HEK293T (cell line): ENCODE measurements at regions not wholly inside any gene's neighbourhood (a gene's known extent, or its start where the extent isn't known, plus 50 kb on each side); places are given as distances from the start of the nearest gene placed in this dataset.

ENCODE experiments used
- ARNT ChIP-seq: fragments of 450-650 bp; IDR thresholded peaks from 2 replicates; pipeline ENCODE4 v1.6.1; 2017; ENCODE audit warnings: mild to moderate bottlenecking
- BHLHE40 ChIP-seq: fragments of 450-650 bp; IDR thresholded peaks from 2 replicates; pipeline ENCODE4 v1.6.1; 2016; ENCODE audit warnings: mild to moderate bottlenecking, moderate library complexity, borderline replicate concordance
- CTBP1 ChIP-seq: fragments of 450-650 bp; IDR thresholded peaks from 2 replicates; pipeline ENCODE4 v1.6.1; 2016; ENCODE audit warnings: borderline replicate concordance
- ELF4 ChIP-seq: fragments of 450-650 bp; IDR thresholded peaks from 2 replicates; pipeline ENCODE4 v1.6.1; 2017; ENCODE audit warnings: antibody characterized with exemption
- FOXA1 ChIP-seq: fragments of 450-650 bp; IDR thresholded peaks from 2 replicates; pipeline ENCODE4 v1.6.1; 2016; ENCODE audit warnings: mild to moderate bottlenecking
- FOXK2 ChIP-seq: fragments of 450-650 bp; IDR thresholded peaks from 2 replicates; pipeline ENCODE4 v1.6.1; 2016; ENCODE audit warnings: mild to moderate bottlenecking
- FOXM1 ChIP-seq: fragments of 450-650 bp; IDR thresholded peaks from 2 replicates; pipeline ENCODE4 v1.6.1; 2017; ENCODE audit warnings: mild to moderate bottlenecking, borderline replicate concordance
- HDGF ChIP-seq: fragments of 450-650 bp; IDR thresholded peaks from 2 replicates; pipeline ENCODE4 v1.6.1; 2017; ENCODE audit warnings: antibody characterized with exemption, borderline replicate concordance
- LEF1 ChIP-seq: fragments of 450-650 bp; IDR thresholded peaks from 2 replicates; pipeline ENCODE4 v1.6.1; 2017; ENCODE audit warnings: mild to moderate bottlenecking, borderline replicate concordance
- NFRKB ChIP-seq: fragments of 450-650 bp; IDR thresholded peaks from 2 replicates; pipeline ENCODE4 v1.6.1; 2016; ENCODE audit warnings: mild to moderate bottlenecking, moderate library complexity
- PKNOX1 ChIP-seq: fragments of 450-650 bp; IDR thresholded peaks from 2 replicates; pipeline ENCODE4 v1.6.1; 2016
- SP1 ChIP-seq: fragments of 450-650 bp; IDR thresholded peaks from 2 replicates; pipeline ENCODE4 v1.6.1; 2017
- SUZ12 ChIP-seq: fragments of 450-650 bp; IDR thresholded peaks from 2 replicates; pipeline ENCODE4 v1.6.1; 2016; ENCODE audit warnings: mild to moderate bottlenecking
- ZNF384 ChIP-seq: fragments of 450-650 bp; IDR thresholded peaks from 2 replicates; pipeline ENCODE4 v1.6.1; 2016

- TF ChIP-seq FOXM1, result no peak
- TF ChIP-seq PKNOX1, result no peak
- TF ChIP-seq HDGF, result no peak
- no peak for TF ChIP-seq FOXK2
- no peak for TF ChIP-seq SP1
- TF ChIP-seq ARNT, result no peak
- no peak for TF ChIP-seq ELF4
- no peak for TF ChIP-seq CTBP1
- no peak for TF ChIP-seq SUZ12
- no peak for TF ChIP-seq LEF1
- no peak for TF ChIP-seq BHLHE40
- TF ChIP-seq NFRKB, result no peak
- TF ChIP-seq ZNF384, result no peak
- no peak for TF ChIP-seq FOXA1
Measured at GRCh38 chr6:27616328-27617045, 143.6 kb upstream of the ZNF184 start.
